Stomach (tissue), 4 donors: ENCODE measurements at regions not wholly inside any gene's neighbourhood (a gene's known extent, or its start where the extent isn't known, plus 50 kb on each side); places are given as distances from the start of the nearest gene placed in this dataset.

Source experiments
- POLR2A ChIP-seq, 4 donors: fragments of 450-650 bp; IDR thresholded peaks; one replicate each; pipeline ENCODE4 v1.6.1; 2016; ENCODE audit warnings: antibody characterized with exemption in 4 of 4, control low read depth in 2 of 4, mild to moderate bottlenecking in 1 of 4, moderate library complexity in 1 of 4
- POLR2AphosphoS5 ChIP-seq, 3 donors: sonication (generic); formaldehyde crosslinking; IDR thresholded peaks; one replicate each; pipeline ENCODE4 v1.6.1; 2016; ENCODE audit warnings: antibody characterized with exemption in 3 of 3

DNA sequence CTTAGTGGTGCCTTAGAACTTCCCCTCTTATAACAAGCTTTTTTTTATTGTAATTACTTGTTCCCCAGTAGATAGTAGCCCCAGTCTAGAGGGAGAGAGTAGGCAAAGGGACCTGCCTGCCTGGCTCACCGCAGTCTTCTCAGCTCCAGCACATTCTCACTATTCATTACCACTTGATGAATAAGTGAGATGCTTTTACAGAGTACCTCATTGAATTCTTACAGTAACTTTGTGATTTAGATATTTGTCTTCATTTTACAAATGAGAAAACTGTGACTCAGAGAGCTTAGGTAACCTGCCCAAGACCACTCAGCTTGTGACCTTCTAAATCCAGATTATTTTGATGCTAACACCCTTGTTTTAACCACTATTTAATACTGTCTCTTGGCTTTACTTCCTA, 77.8 kb downstream of the CHRNA1 start:
- TF ChIP-seq POLR2A (IDR thresholded peaks at IDR 0.05) (no peak), POLR2AphosphoS5 (IDR thresholded peaks at IDR 0.05) (no peak)
